ENCODE measurements at regions not wholly inside any gene's neighbourhood (a gene's known extent, or its start where the extent isn't known, plus 50 kb on each side); places are given as distances from the start of the nearest gene placed in this dataset.
"Not testable (repeated sequence)": the region's sequence is repeated elsewhere in the genome, so short reads cannot be mapped to it uniquely, and the experiment has no call there.

DNA sequence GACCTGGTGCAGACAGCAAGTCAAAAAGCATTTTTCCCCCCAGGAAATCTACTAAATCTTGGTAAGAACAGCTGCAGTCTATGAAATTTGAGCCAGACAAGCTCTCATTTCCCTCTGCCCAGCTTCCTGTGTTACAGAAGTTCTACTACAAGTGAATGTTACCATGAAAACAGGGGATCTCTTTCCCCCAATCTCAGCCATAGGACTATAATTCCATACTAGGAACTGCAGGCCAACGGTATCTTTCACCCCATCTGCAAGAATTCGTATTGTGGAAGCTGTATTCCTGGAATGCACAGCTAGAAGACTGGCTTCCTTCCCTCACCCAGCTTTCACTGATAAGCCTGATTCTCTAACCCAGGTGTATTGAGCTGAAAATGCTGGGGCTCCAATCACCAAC, 1655.4 kb downstream of the BRINP3 start:
- no peak for DNase-seq

DNA sequence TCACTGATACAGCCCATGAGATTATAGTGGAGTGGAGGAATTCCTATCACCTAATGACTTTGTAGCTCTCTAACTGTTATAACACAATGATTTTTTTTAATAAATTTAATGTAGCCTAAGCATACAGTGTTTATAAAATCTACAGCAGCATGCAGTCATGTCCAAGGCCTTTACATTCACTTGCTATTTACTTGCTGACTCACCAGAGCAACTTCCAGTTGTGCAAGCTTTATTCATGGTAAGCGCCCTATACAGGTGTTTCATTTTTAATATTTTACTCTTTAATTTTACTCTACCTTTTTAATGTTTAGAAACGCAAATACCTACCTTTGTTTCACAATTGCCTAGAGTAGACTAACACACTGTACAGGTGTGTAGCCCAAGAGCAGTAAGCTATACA, 1652.2 kb downstream of the BRINP3 start:
- DNase-seq: no peak

DNA sequence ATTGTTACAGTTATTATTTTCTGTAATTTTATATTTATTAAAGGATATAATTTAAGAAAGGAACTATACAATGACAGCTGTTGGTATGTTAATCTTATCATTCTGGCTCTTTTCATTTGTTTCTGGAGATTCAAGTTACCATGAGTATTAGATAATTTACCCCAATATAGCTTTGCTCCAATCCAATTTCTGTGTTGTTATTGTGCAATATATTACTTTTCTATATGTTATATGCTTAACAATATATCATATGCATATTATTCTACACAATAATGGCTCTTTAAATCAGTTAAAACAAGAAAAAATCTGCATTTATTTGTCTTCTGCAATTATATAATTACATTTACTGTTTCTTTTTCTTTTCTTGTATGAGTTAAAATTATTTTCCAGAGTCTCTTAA, 1650.9 kb downstream of the BRINP3 start:
- DNase-seq: no peak

DNA sequence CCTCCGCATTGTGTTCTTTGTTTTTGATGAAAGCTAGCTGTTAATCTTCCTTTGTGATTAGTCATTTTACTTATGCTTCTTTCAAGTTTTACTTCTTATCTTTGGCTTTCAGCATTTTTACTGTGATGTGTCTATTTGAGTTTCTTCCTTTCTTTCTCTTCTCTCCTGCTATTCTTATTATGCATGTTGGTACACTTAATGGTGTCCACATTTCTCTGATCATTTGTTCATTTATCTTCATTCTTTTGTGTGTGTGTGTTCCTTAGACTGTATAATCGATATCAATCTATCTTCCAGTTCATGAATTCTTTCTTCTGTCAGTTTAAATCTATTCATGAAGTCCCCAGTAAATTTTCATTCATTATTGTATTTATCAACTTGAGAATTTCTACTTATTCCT, 1650.3 kb downstream of the BRINP3 start:
- DNase-seq: no peak

DNA sequence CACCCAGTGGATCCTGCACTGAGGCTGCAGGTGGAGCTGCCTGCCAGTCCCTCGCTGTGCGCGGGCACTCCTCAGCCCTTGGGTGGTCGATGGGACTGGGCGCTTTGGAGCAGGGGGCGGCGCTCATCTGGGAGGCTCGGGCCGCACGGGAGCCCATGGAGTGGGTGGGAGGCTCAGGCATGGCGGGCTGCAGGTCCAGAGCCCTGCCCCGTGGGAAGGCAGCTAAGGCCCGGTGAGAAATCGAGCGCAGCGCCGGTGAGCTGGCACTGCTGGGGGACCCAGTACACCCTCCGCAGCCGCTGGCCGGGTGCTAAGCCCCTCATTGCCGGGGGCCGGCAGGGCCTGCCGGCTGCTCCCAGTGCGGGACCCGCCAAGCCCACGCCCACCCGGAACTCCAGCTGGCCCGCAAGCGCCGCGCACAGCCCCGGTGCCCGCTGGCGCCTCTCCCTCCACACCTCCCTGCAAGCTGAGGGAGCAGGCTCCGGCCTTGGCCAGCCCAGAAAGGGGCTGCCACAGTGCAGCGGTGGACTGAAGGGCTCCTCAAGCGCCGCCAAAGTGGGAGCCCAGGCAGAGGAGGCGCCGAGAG, 1636.5 kb downstream of the BRINP3 start:
- DNase-seq: not testable (repeated sequence)

DNA sequence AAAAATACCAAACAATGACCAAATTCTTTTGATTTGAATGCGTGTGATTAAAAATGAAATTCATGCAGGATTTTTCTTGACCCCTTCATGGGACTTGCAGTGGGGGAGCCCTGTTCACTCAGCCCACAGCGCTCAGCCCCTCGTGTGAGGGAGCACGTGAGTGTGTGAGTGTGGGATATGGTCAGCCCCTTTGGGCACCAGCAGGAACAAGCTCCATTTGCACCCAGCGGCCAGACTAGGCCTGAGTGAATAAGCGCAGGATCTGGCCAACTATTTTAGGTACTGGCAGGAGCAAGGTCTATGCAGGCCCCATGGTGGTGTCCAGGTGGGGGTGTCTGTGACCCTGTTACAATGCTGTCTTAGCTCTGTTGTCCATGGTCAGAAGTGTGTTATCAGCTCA, 1631.2 kb downstream of the BRINP3 start:
- DNase-seq: no peak

DNA sequence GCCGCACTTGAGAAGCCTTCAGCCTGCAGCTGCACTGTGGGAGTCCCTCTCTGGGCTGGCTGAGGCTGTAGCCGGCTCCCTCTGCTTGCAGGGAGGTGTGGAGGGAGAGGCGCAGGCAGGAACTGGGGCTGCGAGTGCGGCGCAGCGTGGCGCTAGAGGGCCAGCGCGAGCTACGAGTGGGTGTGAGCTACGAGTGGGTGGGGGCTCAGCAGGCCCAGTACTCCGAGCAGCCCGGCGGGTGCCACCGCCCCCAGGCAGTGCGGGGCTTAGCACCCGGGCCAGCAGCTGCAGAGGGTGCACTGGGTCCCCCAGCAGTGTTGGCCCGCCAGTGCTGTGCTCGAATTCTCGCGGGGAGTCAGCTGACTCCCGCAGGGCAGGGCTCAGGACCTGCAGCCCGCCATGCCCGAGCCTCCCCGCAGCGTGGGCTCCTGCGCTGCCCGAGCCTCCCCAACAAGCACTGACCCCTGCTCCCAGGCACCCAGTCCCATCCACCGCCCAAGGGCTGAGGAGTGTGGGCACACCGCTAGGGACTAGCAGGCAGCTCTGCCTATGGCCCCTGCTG, 1620.1 kb downstream of the BRINP3 start:
- DNase-seq: no peak

DNA sequence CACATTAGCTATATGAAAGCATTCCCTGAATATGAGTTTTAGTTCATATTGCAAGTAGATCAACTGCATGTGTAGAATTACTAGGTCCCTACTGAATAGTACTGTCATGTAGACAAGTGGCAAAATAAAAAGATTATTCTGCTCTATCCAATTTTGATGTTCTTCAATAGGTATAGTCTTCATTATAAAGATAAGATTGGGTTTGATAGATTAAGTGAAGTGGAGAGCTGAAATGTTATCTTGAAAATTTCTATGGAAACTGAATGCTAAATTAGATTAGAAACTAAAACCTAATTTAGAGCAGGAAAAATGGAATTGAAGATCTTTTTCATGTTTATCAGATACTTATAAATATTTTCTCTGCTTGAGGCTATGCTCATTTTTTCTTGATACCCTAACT, 1610.0 kb downstream of the BRINP3 start:
- no peak for DNase-seq

DNA sequence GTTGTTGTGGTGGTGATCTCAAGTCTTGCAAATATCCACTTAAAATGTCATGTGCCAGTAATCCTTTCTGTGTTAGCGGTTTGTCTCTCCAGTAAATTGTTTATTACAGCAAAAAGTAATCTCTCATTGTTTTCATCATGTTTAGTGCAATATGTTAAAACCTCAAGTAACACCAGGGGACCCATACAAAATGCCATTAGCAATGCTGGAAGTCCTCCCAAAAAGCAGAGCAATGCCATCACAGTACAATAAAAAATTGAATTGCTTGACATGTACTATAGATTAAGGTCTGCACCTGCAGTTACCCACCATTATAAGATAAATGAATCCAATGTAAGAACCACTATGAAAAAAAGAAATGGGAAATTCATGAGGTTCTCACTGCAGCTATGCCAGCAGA, 1606.5 kb downstream of the BRINP3 start:
- no peak for DNase-seq

DNA sequence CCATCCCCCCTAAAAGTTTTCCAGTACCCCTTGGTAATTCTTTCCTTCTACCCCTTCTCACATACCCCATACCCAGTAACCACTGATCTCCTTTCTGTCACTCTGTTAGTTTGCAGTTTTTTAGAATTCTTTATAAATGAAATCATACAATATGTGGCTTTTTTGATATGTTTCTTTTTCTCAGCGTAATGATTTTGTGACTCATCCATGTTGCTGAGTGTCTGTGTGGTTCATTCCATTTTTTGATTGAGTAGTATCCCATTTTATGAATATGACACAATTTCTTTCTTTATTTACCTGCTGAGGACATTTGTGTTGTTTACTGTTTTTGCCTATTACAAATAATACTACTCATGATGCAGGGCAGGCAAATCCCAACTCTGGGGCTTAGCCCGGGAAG, 1605.3 kb downstream of the BRINP3 start:
- DNase-seq: no peak

DNA sequence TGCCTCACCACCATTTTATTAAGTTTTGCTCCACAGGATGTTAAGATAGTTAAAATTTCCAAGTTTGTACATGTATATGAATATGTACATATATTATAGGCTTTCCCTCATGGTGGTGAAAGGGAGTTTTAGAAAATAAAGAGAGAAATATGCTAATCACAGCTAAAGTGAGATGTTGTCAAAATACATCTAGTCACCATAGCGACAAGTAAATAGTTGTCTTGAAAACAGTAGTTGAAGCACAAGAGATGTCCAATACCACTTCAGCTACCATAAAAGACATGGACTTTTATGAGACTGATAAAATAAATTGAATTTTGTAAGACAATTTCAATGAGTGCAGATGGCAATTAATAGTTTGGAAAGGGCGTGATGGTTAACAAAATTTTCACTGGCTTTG, 1600.0 kb downstream of the BRINP3 start:
- no peak for DNase-seq

DNA sequence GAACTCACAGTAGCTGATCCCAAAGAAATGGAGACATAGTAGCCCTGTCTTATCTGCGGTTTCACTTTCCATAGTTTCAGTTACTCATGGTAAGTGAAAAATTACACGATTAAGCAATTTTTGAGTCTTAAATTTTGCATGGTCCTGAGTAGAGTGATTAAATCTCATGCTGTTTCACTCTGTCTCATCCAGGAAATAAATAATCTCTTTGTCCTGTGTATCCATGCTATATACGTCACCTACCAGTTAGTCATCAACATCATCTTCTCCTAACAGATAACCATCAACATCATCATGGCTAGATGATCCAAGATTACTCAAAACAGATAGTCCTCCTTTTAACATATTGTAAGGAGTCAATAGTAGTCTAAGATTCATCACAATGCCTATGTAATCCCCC, 1589.3 kb downstream of the BRINP3 start:
- DNase-seq: no peak

DNA sequence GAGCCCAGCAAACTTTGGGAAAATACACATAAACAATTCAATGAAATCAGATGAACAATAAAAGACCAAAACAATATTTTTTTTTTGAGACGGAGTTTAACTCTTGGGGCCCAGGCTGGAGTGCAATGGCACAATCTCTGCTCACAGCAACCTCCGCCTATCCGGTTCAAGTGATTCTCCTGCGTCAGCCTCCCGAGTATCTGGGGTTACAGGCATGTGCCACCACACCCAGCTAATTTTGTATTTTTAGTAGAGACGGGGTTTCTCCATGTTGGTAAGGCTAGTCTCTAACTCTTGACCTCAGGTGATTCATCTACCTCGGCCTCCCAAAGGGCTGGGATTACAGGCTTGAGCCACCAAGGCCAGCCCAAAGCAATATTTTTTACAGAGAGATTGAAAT, 1588.5 kb downstream of the BRINP3 start:
- no peak for DNase-seq

DNA sequence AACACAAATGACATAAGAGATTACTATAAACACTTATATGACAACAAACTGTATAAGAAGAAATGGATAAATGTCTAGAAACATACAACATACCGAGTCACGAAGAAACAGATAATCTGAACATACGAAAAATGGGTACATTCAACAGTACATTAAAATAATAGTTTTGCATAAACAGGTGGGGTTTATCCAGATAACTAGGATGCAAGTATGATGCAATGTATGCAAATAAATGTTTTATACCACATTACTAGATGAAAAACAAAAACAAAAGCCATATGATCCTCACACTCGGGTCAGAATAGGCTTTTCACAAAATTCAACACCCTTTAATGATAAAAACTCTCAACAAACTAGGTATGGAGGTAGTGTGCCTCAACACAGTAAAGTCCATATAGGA, 1585.7 kb downstream of the BRINP3 start:
- DNase-seq: no peak

DNA sequence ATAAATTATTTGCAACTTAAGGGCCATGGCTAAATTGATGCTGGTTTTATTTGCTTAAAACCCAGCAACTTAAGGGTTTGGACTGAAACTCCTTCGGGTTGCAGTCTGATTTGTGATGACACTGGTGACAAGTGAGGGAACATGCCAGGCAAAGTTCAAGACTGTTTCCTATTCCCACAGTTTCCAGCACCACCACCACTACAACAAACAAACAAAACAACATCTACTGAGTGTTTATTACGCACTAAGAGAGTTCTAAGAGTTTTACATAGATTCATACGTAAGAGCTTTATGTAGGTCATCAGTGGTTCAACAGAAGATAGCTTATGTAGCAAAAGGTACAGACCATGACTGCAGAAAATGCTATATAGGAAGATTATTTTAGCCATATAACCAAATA, 1582.1 kb downstream of the BRINP3 start:
- no peak for DNase-seq

DNA sequence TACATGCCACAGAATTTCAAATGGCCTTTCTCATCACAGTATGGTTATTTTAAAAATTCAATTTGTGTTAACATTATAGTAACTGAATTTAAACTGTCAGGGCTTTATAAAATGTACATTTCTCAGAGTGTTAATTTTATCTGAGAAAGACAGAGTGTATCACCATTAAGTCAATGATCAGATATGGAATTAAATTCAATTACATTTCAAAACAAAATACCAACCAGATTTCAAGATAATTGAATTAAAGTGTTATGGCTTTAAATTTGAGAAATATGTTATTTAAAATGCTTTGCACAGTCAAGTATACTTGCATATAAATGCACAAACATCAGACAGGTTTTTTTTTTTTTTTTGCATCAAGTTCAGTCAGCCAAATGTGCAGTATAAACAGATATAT, 1574.4 kb downstream of the BRINP3 start:
- DNase-seq: no peak

DNA sequence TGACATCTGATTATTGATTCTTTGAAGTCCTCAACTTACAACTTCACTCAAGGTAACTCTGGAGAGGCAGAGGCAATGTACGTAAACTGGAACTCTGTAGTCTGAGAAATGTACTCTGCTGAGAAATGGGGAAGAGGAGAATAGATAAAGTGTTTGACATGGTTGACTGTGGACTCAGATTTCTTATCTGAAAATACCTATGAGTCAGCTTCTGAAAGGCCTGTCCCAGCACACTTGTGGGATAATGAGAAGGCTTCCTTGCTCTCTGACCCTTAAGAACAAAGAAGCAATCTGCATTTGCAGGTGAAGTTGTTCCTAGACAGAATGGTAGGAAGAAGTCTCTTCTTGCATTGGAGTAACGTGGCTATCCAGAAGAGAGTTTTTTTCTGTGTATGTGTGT, 1573.5 kb downstream of the BRINP3 start:
- no peak for DNase-seq

DNA sequence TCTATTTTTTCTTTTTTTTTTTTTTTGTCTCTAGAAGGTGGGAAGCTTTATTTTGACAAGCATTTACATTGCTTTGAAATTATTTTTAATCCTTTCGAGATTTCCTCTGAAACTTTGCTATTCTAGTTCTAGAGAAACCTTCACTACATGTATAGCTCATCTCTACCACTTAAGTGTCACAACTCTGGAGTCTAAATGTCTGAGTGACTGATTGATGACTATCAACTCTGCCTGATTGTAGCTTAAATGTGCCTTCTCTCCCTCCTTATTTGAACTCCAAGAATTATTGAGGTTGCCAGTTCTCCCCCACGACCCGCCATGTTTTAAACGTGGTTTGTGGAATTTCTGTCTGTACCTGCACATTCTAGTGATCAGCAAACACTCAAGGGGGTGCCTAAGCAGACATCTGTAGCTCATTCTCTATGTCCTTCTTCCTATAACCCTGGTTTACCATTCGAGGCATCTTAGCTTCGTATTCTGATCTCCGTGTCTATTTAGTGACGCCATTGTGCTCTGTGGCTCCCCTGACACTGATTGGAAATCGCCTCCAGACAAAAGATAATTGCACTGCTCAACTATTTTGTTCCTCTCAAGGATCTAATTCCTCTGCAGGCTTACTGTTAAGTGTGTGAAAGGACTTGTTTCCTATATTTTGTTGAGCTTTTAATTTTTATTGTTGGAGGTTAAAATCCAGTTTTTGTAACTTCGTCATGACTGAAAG, 1570.6 kb downstream of the BRINP3 start:
- DNase-seq: no peak

DNA sequence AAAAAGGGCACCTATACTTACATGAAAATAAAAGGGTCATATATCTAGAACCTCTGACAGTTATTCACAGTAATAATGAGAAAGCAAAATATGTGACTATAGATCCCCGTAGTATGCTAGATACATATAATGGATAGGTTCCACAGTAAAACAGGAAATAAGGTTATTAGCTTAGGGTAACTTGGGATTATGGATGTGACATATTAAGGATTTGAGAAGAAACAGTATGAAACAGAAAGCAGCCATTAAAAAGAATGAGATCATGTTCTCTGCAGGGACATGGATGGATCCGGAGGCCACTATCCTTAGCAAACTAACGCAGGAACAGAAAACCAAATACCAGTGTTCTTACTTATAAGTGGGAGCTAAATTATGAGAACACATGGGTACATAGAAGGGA, 1547.3 kb downstream of the BRINP3 start:
- no peak for DNase-seq

DNA sequence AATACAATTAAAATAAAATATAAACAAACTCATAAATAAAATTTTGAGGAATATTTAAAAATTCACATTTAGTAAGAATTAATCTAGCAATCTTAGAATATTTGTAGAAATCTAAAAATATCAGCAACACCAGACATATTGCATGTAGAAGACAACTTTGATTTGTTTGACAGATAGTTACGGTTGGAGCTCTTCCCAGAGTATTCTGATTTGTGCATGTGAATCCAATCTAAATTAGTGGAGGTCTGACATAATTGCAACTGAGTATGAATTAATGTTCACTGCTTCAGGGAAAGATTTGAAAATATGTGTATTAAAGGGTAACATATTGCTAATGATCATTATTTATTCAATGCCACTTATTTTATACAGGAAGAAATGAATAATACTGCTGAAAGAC, 1546.2 kb downstream of the BRINP3 start:
- no peak for DNase-seq

DNA sequence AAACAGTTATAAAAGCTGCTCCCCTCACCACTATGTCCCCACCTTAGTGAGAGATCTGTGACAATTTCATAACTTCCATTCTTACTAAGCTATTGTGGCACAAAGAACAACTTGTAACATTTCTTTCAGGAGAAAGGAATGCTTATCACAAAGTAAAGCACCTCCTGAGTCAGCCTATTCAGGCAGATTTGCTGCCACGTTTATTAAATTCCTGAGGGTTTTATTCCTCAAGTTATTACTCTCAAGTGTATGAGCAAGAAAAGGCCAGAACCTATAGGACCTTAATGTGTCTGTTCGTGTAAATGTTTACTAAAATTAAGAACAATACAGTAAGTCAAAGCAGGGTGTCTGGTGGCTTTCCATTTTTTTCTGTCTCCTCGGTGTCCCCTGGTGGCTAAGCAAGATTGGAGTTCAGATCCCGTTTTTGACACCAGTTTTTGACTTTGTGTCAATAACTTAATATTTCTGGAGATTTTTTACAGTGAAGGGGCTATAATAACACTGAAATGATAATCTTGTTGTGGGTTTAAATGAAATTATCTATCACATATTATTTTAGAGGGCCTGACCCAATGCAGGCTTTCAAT, 1539.6 kb downstream of the BRINP3 start:
- no peak for DNase-seq

DNA sequence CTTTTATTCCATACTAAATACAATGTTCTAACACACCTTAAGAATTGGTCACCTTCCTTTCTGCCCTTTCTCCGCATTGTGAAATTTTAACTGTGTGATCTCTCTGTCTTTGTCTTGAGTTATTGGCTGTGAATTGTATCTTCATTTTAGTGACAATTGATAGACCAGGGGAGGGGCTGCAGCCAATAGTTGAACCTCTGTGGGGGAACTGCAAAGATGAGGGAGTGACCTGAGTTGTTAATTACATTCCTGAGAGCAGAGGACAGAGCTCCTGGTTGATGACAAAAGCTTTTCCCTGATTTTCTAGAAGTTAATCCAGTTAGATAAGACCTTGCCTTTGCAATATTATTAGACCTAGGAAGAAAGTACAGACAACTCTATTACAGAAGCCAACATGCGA, 1535.7 kb downstream of the BRINP3 start:
- DNase-seq: no peak

DNA sequence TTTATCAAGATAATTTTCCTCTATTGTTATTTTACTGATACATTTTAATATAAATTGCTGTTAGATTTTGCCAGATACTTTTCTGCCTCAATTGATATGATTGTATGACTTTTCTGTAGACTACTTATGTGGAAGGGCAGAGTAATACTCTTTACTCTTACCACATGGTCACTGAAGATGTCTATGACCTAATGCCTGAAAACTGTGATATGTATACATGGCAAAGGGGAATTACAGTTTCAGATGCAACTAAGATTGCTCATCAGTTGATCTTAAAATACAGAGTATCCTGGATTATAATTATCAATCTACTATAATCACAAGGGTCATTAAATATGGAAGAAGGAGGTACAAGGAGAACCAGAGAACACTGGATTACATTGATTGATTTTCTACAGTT, 1528.0 kb downstream of the BRINP3 start:
- no peak for DNase-seq
